HG02610 (cell line): ENCODE measurements at regions not wholly inside any gene's neighbourhood (a gene's known extent, or its start where the extent isn't known, plus 50 kb on each side); places are given as distances from the start of the nearest gene placed in this dataset.
"Not testable (repeated sequence)": the region's sequence is repeated elsewhere in the genome, so short reads cannot be mapped to it uniquely, and the experiment has no call there.

ENCODE experiments used
- ATAC-seq: cut with Tn5 transposase; IDR thresholded peaks from one replicate; pipeline ENCODE4 v1.9.1; 2021; ENCODE audit warnings: mild to moderate bottlenecking, moderate library complexity; ENCODE audit not compliant: unreplicated experiment

- ATAC-seq: not testable (repeated sequence)
Observed at GRCh38 chr1:120240181-120240580, 63.9 kb upstream of the SEC22B start.

- not testable (repeated sequence) for ATAC-seq
Observed at GRCh38 chr1:120239351-120239750, 63.0 kb upstream of the SEC22B start.

GRCh38 chr1:120238867-120239266, 62.5 kb upstream of the SEC22B start:
- not testable (repeated sequence) for ATAC-seq

GRCh38 chr1:120233661-120234018, 57.3 kb upstream of the SEC22B start:
- ATAC-seq: not testable (repeated sequence)

- peak; percentile 72 for ATAC-seq
Observed at GRCh38 chr1:120232834-120233660, 56.7 kb upstream of the SEC22B start.

- ATAC-seq: not testable (repeated sequence)
Observed at GRCh38 chr1:120229835-120230234, 53.5 kb upstream of the SEC22B start.
